B cell (primary cell): ENCODE measurements at regions not wholly inside any gene's neighbourhood (a gene's known extent, or its start where the extent isn't known, plus 50 kb on each side); places are given as distances from the start of the nearest gene placed in this dataset.

Experiments used
- ATAC-seq: fragments of 200-7000 bp; cut with Tn5 transposase; one replicate; pipeline ENCODE4 v1.10.0; 2021; ENCODE audit warnings: low read depth, mild to moderate bottlenecking, moderate number of reproducible peaks, moderate library complexity
- CTCF ChIA-PET: fragments of 350-600 bp; sonication (Branson Sonifier 250); formaldehyde crosslinking; loops from one replicate; lab custom pipeline; 2021; ENCODE audit warnings: antibody characterized with exemption, inconsistent platforms; lab: Charles Lee
- POLR2A ChIA-PET: fragments of 350-600 bp; sonication (Branson Sonifier 250); formaldehyde crosslinking; loops from one replicate; lab custom pipeline; 2021; ENCODE audit warnings: antibody characterized with exemption; lab: Charles Lee
- DNase-seq: peaks from one replicate; pipeline ENCODE4 v3.0.0; 2013
- H2AFZ ChIP-seq: 2 replicates; pipeline ENCODE4 v1.6.1; 2012; ENCODE audit warnings: mild to moderate bottlenecking, low read depth, low read length; ENCODE audit not compliant: insufficient read depth, poor library complexity, severe bottlenecking
- H3K27ac ChIP-seq, 2 donors: 1 replicate in 1 of 2; 2 replicates in 1 of 2; pipeline ENCODE4 v1.5.1; 2012 to 2013; ENCODE audit warnings: low read length in 2 of 2, mild to moderate bottlenecking in 2 of 2, moderate library complexity in 1 of 2
- H3K27me3 ChIP-seq, 4 experiments: fragments of 200-600 bp in 1 of 4; sonication (generic) in 1 of 4; replicated peaks in 1 of 4; 1 replicate in 2 of 4; 2 replicates in 2 of 4; pipeline versions ENCODE4 v1.6.1 to v1.7.0; 2013 to 2016; ENCODE audit warnings: low read length in 3 of 4, mild to moderate bottlenecking in 2 of 4, mixed read lengths in 1 of 4, moderate library complexity in 1 of 4; ENCODE audit not compliant: insufficient read depth in 4 of 4, control insufficient read depth in 3 of 4; ENCODE audit errors: control extremely low read depth in 1 of 4
- H3K36me3 ChIP-seq, 2 experiments: replicated peaks in 1 of 2; 1 replicate in 1 of 2; 2 replicates in 1 of 2; pipeline versions ENCODE4 v1.6.1 to v1.7.1; 2013; ENCODE audit warnings: low read length in 1 of 2; ENCODE audit not compliant: insufficient read depth in 2 of 2, control insufficient read depth in 1 of 2; ENCODE audit errors: control extremely low read depth in 1 of 2, extremely low read depth in 1 of 2
- H3K4me1 ChIP-seq, 2 donors: fragments of 200-600 bp in 1 of 2; sonication (generic) in 1 of 2; 1 replicate in 1 of 2; 2 replicates in 1 of 2; pipeline versions ENCODE4 v1.5.1 to v1.6.1; 2013 to 2017; ENCODE audit warnings: low read length in 2 of 2; ENCODE audit not compliant: control insufficient read depth in 2 of 2, insufficient read depth in 2 of 2
- H3K4me2 ChIP-seq: replicated peaks from 2 replicates; pipeline ENCODE3; 2012; ENCODE audit warnings: mild to moderate bottlenecking, low read depth, low read length; ENCODE audit not compliant: poor library complexity, severe bottlenecking
- H3K4me3 ChIP-seq, 5 experiments: fragments of 200-600 bp in 1 of 5; sonication (generic) in 1 of 5; 1 replicate in 3 of 5; 2 replicates in 2 of 5; pipeline versions ENCODE4 v1.5.1 to v1.7.0; 2011 to 2016; ENCODE audit warnings: low read length in 4 of 5, mild to moderate bottlenecking in 4 of 5, low read depth in 2 of 5, control low read depth in 1 of 5, moderate library complexity in 1 of 5; ENCODE audit not compliant: insufficient read depth in 1 of 5; ENCODE audit errors: control extremely low read depth in 1 of 5, extremely low read depth in 1 of 5
- H3K79me2 ChIP-seq: fragments of 200-600 bp; sonication (generic); one replicate; pipeline ENCODE4 v1.6.0; 2016; ENCODE audit warnings: low read length; ENCODE audit not compliant: control insufficient read depth, insufficient read depth
- H3K9ac ChIP-seq: fragments of 200-600 bp; sonication (generic); 2 replicates; pipeline ENCODE4 v1.6.1; 2017; ENCODE audit warnings: mild to moderate bottlenecking, low read length, moderate library complexity
- H3K9me3 ChIP-seq, 3 donors: one replicate each; pipeline versions ENCODE4 v1.6.1 to v1.7.1; 2013; ENCODE audit warnings: low read length in 2 of 3; ENCODE audit not compliant: control insufficient read depth in 2 of 3, insufficient read depth in 1 of 3; ENCODE audit errors: control extremely low read depth in 1 of 3
- H4K20me1 ChIP-seq: 2 replicates; pipeline ENCODE4 v1.6.0; 2012; ENCODE audit warnings: mild to moderate bottlenecking, low read length; ENCODE audit not compliant: insufficient read depth, control insufficient read depth, poor library complexity, severe bottlenecking
- H3K27ac Mint-ChIP-seq: one replicate; pipeline ENCODE4 v1.8.0; 2021; ENCODE audit warnings: mixed read lengths
- H3K27me3 Mint-ChIP-seq: one replicate; pipeline ENCODE4 v1.8.0; 2021; ENCODE audit warnings: mixed read lengths
- H3K4me1 Mint-ChIP-seq: one replicate; pipeline ENCODE4 v1.8.0; 2021; ENCODE audit warnings: mixed read lengths
- H3K4me3 Mint-ChIP-seq: one replicate; pipeline ENCODE4 v1.8.0; 2021; ENCODE audit warnings: mixed read lengths
- H3K9me3 Mint-ChIP-seq: one replicate; pipeline ENCODE4 v1.8.0; 2022; ENCODE audit warnings: mixed read lengths; ENCODE audit not compliant: insufficient read depth
- CTCF ChIP-seq: fragments of 200-600 bp; IDR thresholded peaks from one replicate; pipeline ENCODE4 v1.8.0; 2022; ENCODE audit warnings: antibody characterized with exemption, mild to moderate bottlenecking
- EZH2 ChIP-seq: IDR thresholded peaks from 2 replicates; pipeline ENCODE4 v1.6.1; 2012; ENCODE audit warnings: borderline replicate concordance, low read depth, mild to moderate bottlenecking, moderate library complexity, low read length; ENCODE audit not compliant: insufficient read depth, poor library complexity, severe bottlenecking
- WGBS: methylation state at CpG from one replicate; pipeline ENCODE4 v1.1.5; 2013; ENCODE audit warnings: missing lambda C conversion rate; ENCODE audit not compliant: insufficient coverage; 5-methylcytosine and 5-hydroxymethylcytosine counted together
- intact Hi-C: fragments of 100-400 bp; cut with micrococcal nuclease; formaldehyde crosslinking; loops from one replicate; pipeline ENCODE4 v1.10.0; 2022

DNA sequence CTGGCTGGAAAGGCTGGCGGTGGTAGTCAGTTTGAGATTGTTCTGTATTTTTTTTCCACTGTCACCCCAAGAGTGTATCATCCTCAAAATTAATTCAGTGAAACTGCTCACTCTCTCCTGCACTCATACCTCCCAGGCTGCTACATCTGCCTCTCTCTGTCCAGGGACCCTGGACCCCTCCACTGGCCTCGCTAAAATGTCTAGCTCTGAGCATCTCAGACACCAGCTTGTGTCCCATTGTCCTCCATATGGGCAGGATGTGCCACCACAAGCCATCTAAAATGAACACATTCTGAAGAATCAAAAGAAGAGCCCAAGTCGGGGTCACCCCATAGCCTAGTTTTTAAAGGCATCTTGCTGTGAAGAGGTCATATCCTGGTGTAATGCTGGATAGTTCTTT, 345.5 kb upstream of the TSHZ3 start:
- intact Hi-C loops: no loop called here
- Mint-ChIP-seq H3K4me1 (no peaks in the 10 kb centered on the region), H3K27me3 (no peaks in the 10 kb centered on the region), H3K4me3 (no peak overlapping the region), H3K9me3 (peaks cover 2% of the 10 kb centered on the region), H3K27ac (no peak overlapping the region)
- Histone ChIP-seq H3K27me3 (no peaks in the 10 kb centered on the region), H2AFZ (no peak overlapping the region), H4K20me1 (no peaks in the 10 kb centered on the region), H3K36me3 (no peaks in the 10 kb centered on the region), H3K79me2 (no peaks in the 10 kb centered on the region), H3K4me3 (no peak overlapping the region), H3K4me1 (no peaks in the 10 kb centered on the region), H3K4me2 (no peak overlapping the region), H3K9me3 (peaks cover 0 to 27% (median 0%) of the 10 kb centered on the region in 3 donors), H3K27ac (no peak overlapping the region), H3K9ac (no peak overlapping the region)
- DNase-seq: no peak
- WGBS: 90% methylated on average over 2 of the region's 3 CpGs
- ChIA-PET CTCF (no interaction called here), POLR2A (no interaction called here)
- ATAC-seq: no peak
- TF ChIP-seq EZH2 (no peak), CTCF (no peak)

DNA sequence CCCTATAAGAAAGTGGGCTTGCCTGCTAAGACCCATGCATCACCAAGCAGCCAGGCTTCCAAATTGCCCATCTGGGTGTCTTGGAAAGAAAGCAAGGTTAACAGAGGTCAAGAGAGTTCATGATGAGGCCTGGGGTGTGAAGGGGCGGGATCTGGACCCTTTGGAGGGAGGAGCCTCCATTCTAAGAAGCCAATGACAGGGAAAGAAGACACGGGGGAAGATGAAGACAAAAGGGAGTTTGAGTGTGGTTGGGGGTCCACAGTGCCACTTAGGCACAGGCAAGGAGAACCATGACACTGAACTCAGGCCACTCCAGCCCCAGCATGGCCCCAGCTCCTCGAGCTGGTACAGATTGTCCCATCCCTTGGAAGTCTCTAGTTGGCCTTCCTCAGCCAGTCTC, 350.2 kb upstream of the TSHZ3 start:
- CTCF ChIA-PET: no interaction called here

More for the DNA sequence above, 350.2 kb upstream of the TSHZ3 start:
- Histone ChIP-seq H3K36me3 (no peaks in the 10 kb centered on the region), H3K4me2 (no peak overlapping the region), H3K27ac (no peak overlapping the region), H3K9me3 (peaks cover 0 to 34% (median 0%) of the 10 kb centered on the region in 3 donors), H3K79me2 (no peaks in the 10 kb centered on the region), H3K4me1 (no peaks in the 10 kb centered on the region), H2AFZ (no peak overlapping the region), H3K4me3 (no peak overlapping the region), H3K27me3 (no peaks in the 10 kb centered on the region), H4K20me1 (no peaks in the 10 kb centered on the region), H3K9ac (no peak overlapping the region)
- DNase-seq: no peak
- POLR2A ChIA-PET: no interaction called here
- no peak overlapping the region for H3K27ac Mint-ChIP-seq
- intact Hi-C loops: no loop called here
- H3K27me3 Mint-ChIP-seq: no peaks in the 10 kb centered on the region
- no peak for ATAC-seq
- peaks cover 9% of the 10 kb centered on the region for H3K9me3 Mint-ChIP-seq
- no peaks in the 10 kb centered on the region for H3K4me1 Mint-ChIP-seq
- TF ChIP-seq CTCF (no peak), EZH2 (no peak)
- WGBS: 83% methylated on average over 3 of the region's 3 CpGs
- H3K4me3 Mint-ChIP-seq: no peak overlapping the region
